ENCODE measurements at regions not wholly inside any gene's neighbourhood (a gene's known extent, or its start where the extent isn't known, plus 50 kb on each side); places are given as distances from the start of the nearest gene placed in this dataset.

DNA sequence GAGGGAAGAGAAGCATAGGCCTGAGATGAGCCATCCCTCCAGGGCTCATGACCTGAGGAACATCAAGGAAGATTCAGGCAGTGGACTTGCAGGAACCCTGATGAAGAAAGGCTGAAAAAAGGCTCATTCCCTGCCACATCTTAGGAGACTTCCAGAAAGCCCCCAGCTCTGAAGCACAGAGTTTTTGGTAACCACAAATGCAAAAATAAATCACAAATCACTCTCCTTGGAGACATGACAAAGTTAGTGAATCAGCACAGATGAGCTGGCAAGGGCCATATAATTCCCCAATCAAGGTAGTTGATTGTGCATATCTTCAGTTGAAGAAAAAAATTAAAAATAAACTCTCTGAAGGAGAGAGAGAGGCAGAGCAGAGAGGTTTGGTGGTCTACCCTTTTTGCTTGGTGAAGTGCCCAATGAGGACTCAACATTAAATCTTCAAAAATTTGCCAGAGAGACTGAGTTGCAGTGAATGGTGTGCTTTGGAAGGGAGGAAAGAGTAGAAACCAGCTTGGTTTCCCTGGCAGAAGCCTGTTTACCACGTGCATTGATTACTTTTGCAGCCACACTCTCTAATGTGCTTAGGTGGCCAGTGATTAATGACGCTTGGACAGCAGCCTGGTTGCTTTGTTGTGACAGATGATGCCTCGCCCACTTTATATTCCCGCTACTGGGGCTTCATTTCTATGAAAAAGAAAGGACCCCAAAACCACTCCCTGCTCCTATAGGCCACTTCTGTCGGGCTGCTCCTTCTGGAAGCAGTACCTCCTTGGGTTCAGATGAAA, 257.4 kb upstream of the SLC14A2 start:
- no peaks in the 10 kb centered on the region for H3K36me3 ChIP-seq (ENCODE audit: control insufficient read depth in 2 of 2, insufficient read depth in 1 of 2, low read length in 2 of 2)
- H3K27ac ChIP-seq (ENCODE audit: extremely low read depth, low read depth, low read length) = no peak overlapping the region
- no peak overlapping the region for H3K4me3 ChIP-seq (ENCODE audit: low read depth, low read length)
- H3K4me1 ChIP-seq (ENCODE audit: control insufficient read depth, insufficient read depth, low read length) = peaks cover 5% of the 10 kb centered on the region; the same call in 1 of the 2 replicates
- H3K9me3 ChIP-seq (ENCODE audit: control insufficient read depth, insufficient read depth, low read depth, low read length) = no peaks in the 10 kb centered on the region
- no peak for TF ChIP-seq ZNF571 (tag by site-specific recombination; IDR thresholded peaks at IDR 0.05)
- TF ChIP-seq, protein P1, sequence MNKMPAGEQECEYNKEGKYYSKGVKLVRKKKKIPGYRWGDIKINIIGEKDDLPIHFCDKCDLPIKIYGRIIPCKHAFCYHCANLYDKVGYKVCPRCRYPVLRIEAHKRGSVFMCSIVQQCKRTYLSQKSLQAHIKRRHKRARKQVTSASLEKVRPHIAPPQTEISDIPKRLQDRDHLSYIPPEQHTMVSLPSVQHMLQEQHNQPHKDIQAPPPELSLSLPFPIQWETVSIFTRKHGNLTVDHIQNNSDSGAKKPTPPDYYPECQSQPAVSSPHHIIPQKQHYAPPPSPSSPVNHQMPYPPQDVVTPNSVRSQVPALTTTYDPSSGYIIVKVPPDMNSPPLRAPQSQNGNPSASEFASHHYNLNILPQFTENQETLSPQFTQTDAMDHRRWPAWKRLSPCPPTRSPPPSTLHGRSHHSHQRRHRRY (tag by site-specific recombination; IDR thresholded peaks at IDR 0.05) = no peak
- no peak for TF ChIP-seq ZNF629 (tag by site-specific recombination; IDR thresholded peaks at IDR 0.05)
- no peak for TF ChIP-seq ZBTB20 (tag by site-specific recombination; IDR thresholded peaks at IDR 0.05)
- TF ChIP-seq, protein P2, sequence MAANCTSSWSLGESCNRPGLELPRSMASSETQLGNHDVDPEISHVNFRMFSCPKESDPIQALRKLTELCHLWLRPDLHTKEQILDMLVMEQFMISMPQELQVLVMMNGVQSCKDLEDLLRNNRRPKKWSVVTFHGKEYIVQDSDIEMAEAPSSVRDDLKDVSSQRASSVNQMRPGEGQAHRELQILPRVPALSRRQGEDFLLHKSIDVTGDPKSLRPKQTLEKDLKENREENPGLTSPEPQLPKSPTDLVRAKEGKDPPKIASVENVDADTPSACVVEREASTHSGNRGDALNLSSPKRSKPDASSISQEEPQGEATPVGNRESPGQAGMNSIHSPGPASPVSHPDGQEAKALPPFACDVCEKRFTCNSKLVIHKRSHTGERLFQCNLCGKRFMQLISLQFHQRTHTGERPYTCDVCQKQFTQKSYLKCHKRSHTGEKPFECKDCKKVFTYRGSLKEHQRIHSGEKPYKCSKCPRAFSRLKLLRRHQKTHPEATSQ (tag by site-specific recombination; IDR thresholded peaks at IDR 0.05) = no peak
- TF ChIP-seq, protein P3, sequence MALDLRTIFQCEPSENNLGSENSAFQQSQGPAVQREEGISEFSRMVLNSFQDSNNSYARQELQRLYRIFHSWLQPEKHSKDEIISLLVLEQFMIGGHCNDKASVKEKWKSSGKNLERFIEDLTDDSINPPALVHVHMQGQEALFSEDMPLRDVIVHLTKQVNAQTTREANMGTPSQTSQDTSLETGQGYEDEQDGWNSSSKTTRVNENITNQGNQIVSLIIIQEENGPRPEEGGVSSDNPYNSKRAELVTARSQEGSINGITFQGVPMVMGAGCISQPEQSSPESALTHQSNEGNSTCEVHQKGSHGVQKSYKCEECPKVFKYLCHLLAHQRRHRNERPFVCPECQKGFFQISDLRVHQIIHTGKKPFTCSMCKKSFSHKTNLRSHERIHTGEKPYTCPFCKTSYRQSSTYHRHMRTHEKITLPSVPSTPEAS (tag by site-specific recombination; IDR thresholded peaks at IDR 0.05) = no peak
- no peak for TF ChIP-seq ZNF501 (tag by site-specific recombination; IDR thresholded peaks at IDR 0.05)
- TF ChIP-seq, protein P4, sequence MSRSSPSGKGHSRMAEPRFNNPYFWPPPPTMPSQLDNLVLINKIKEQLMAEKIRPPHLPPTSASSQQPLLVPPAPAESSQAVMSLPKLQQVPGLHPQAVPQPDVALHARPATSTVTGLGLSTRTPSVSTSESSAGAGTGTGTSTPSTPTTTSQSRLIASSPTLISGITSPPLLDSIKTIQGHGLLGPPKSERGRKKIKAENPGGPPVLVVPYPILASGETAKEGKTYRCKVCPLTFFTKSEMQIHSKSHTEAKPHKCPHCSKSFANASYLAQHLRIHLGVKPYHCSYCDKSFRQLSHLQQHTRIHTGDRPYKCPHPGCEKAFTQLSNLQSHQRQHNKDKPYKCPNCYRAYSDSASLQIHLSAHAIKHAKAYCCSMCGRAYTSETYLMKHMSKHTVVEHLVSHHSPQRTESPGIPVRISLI (tag by site-specific recombination; IDR thresholded peaks at IDR 0.05) = no peak
- TF ChIP-seq OSR2 (tag by site-specific recombination; IDR thresholded peaks at IDR 0.05) = no peak
- TF ChIP-seq ZNF175 (tag by site-specific recombination; IDR thresholded peaks at IDR 0.05) = no peak
- POLR2A ChIA-PET = no interaction called here
- CTCF ChIA-PET = interaction anchor here (0.7 kb wide), 2 partner anchors 307 to 1737 kb away, joined by 3 to 4 read pairs; no protein-coding TSS in a partner anchor

DNA sequence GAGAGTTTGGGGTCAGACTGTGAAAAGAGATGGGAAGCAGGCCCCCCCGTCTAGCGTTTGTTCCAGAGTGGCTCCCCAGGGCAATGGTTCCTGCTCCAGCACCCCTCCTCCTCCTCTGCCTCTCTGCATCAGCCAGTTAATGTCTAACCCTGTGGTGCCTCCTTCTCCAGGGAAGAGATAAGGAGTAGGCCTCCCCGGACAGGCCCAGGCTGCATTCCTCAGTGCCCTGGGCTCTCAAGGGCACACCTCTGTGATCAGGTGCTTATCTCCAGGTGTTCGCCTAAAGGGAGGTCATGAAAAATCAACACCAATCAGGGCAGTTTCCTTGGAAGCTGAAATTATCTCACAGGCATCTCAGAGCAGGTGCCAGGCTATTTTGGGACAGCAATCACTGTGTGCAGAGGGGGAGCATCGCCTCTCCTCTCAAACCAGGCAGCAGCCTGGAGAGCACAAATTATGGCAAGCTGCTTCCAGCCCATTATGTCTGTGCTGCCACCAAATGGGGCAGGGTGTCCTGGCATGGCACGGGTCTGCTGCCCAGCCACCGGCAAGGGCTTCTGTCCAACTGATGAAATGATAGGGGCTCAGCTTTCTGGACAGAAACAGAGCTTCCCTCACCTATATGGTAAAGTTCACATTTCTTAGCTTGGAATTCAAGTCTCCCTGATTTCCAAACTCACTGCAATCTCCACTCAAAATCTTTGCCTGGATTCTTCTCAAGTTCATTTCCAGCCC, 255.8 kb upstream of the SLC14A2 start:
- Histone ChIP-seq H3K9me3 (ENCODE audit: control insufficient read depth, insufficient read depth, low read depth, low read length) (no peaks in the 10 kb centered on the region), H3K4me3 (ENCODE audit: low read depth, low read length) (no peak overlapping the region), H3K36me3 (ENCODE audit: control insufficient read depth in 2 of 2, insufficient read depth in 1 of 2, low read length in 2 of 2) (no peaks in the 10 kb centered on the region), H3K4me1 (ENCODE audit: control insufficient read depth, insufficient read depth, low read length) (peaks cover 5% of the 10 kb centered on the region; the same call in 1 of the 2 replicates), H3K27ac (ENCODE audit: extremely low read depth, low read depth, low read length) (no peak overlapping the region)
- CTCF ChIA-PET = interaction anchor here (0.6 to 1.4 kb wide), 4 partner anchors 25 to 224 kb away, joined by 3 to 4 read pairs (median 3); no protein-coding TSS in a partner anchor
- POLR2A ChIA-PET = no interaction called here
- TF ChIP-seq, protein P5, sequence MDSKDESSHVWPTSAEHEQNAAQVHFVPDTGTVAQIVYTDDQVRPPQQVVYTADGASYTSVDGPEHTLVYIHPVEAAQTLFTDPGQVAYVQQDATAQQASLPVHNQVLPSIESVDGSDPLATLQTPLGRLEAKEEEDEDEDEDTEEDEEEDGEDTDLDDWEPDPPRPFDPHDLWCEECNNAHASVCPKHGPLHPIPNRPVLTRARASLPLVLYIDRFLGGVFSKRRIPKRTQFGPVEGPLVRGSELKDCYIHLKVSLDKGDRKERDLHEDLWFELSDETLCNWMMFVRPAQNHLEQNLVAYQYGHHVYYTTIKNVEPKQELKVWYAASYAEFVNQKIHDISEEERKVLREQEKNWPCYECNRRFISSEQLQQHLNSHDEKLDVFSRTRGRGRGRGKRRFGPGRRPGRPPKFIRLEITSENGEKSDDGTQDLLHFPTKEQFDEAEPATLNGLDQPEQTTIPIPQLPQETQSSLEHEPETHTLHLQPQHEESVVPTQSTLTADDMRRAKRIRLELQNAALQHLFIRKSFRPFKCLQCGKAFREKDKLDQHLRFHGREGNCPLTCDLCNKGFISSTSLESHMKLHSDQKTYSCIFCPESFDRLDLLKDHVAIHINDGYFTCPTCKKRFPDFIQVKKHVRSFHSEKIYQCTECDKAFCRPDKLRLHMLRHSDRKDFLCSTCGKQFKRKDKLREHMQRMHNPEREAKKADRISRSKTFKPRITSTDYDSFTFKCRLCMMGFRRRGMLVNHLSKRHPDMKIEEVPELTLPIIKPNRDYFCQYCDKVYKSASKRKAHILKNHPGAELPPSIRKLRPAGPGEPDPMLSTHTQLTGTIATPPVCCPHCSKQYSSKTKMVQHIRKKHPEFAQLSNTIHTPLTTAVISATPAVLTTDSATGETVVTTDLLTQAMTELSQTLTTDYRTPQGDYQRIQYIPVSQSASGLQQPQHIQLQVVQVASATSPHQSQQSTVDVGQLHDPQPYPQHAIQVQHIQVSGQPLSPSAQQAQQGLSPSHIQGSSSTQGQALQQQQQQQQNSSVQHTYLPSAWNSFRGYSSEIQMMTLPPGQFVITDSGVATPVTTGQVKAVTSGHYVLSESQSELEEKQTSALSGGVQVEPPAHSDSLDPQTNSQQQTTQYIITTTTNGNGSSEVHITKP (tag by site-specific recombination; IDR thresholded peaks at IDR 0.05) = peak; percentile 41; the same call in 1 of the 2 replicates
- TF ChIP-seq ZIC2 (tag by site-specific recombination; IDR thresholded peaks at IDR 0.05) (peak; percentile 43; the same call in 1 of the 2 replicates), GLIS1 (tag by site-specific recombination; IDR thresholded peaks at IDR 0.05) (peak; percentile 41; the same call in 1 of the 2 replicates)
- TF ChIP-seq, protein P6, sequence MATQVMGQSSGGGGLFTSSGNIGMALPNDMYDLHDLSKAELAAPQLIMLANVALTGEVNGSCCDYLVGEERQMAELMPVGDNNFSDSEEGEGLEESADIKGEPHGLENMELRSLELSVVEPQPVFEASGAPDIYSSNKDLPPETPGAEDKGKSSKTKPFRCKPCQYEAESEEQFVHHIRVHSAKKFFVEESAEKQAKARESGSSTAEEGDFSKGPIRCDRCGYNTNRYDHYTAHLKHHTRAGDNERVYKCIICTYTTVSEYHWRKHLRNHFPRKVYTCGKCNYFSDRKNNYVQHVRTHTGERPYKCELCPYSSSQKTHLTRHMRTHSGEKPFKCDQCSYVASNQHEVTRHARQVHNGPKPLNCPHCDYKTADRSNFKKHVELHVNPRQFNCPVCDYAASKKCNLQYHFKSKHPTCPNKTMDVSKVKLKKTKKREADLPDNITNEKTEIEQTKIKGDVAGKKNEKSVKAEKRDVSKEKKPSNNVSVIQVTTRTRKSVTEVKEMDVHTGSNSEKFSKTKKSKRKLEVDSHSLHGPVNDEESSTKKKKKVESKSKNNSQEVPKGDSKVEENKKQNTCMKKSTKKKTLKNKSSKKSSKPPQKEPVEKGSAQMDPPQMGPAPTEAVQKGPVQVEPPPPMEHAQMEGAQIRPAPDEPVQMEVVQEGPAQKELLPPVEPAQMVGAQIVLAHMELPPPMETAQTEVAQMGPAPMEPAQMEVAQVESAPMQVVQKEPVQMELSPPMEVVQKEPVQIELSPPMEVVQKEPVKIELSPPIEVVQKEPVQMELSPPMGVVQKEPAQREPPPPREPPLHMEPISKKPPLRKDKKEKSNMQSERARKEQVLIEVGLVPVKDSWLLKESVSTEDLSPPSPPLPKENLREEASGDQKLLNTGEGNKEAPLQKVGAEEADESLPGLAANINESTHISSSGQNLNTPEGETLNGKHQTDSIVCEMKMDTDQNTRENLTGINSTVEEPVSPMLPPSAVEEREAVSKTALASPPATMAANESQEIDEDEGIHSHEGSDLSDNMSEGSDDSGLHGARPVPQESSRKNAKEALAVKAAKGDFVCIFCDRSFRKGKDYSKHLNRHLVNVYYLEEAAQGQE (tag by site-specific recombination; IDR thresholded peaks at IDR 0.05) = no peak

Data from HEK293 (cell line).